PC-3 (cell line): ENCODE measurements at regions not wholly inside any gene's neighbourhood (a gene's known extent, or its start where the extent isn't known, plus 50 kb on each side); places are given as distances from the start of the nearest gene placed in this dataset.

Experiments
- ATAC-seq: fragments of 200-7000 bp; cut with Tn5 transposase; 2 replicates; pipeline ENCODE4 v1.9.1; 2020; ENCODE audit warnings: mild to moderate bottlenecking, moderate library complexity
- BruUV-seq: library from RNA; stranded (reverse); fragments of 400-500 nt; replicated peaks from 2 replicates; lab custom pipeline; 2021; lab: Mats Ljungman, UMichigan
- CTCF ChIA-PET: fragments of 300-600 bp; sonication (Branson Sonifier 250); formaldehyde crosslinking; loops from one replicate; lab custom pipeline; 2022; ENCODE audit warnings: antibody characterized with exemption; lab: Charles Lee
- POLR2A ChIA-PET: fragments of 300-600 bp; sonication (Branson Sonifier 250); formaldehyde crosslinking; loops from one replicate; lab custom pipeline; 2022; ENCODE audit warnings: antibody characterized with exemption; ENCODE audit not compliant: unreplicated experiment; lab: Charles Lee
- DNase-seq: peaks from one replicate; pipeline ENCODE4 v3.0.0-alpha.2; 2015
- H2AFZ ChIP-seq: fragments of 300-600 bp; sonication (generic); 2 replicates; pipeline ENCODE4 v1.6.0; 2016; ENCODE audit warnings: antibody characterized with exemption, low read length
- H3F3A ChIP-seq: fragments of 300-600 bp; sonication (generic); one replicate; pipeline ENCODE4 v1.6.0; 2017; ENCODE audit warnings: antibody characterized with exemption, low read length, control low read depth, mild to moderate bottlenecking; ENCODE audit not compliant: unreplicated experiment
- H3K27ac ChIP-seq: fragments of 300-600 bp; sonication (generic); 2 replicates; pipeline ENCODE4 v1.5.1; 2016; ENCODE audit warnings: mild to moderate bottlenecking, low read length
- H3K27me3 ChIP-seq: fragments of 300-600 bp; sonication (generic); 2 replicates; pipeline ENCODE4 v1.6.1; 2016; ENCODE audit warnings: low read length, mixed read lengths
- H3K36me3 ChIP-seq: fragments of 300-600 bp; sonication (generic); 2 replicates; pipeline ENCODE4 v1.6.1; 2016; ENCODE audit warnings: low read depth, mixed run types, low read length, mixed read lengths
- H3K4me1 ChIP-seq: fragments of 300-600 bp; sonication (generic); 2 replicates; pipeline ENCODE4 v1.5.1; 2016; ENCODE audit warnings: low read length; ENCODE audit not compliant: insufficient read depth
- H3K4me2 ChIP-seq: fragments of 300-600 bp; sonication (generic); 2 replicates; pipeline ENCODE4 v1.6.0; 2016; ENCODE audit warnings: low read length
- H3K4me3 ChIP-seq: fragments of 300-600 bp; sonication (generic); 2 replicates; pipeline ENCODE4 v1.5.1; 2016; ENCODE audit warnings: mild to moderate bottlenecking, low read length, mixed read lengths
- H3K79me2 ChIP-seq: fragments of 300-600 bp; sonication (generic); 2 replicates; pipeline ENCODE4 v1.6.1; 2017; ENCODE audit warnings: low read length, mixed read lengths
- H3K9ac ChIP-seq: fragments of 300-600 bp; sonication (generic); 2 replicates; pipeline ENCODE4 v1.6.0; 2016; ENCODE audit warnings: mild to moderate bottlenecking, low read length
- H3K9me2 ChIP-seq: fragments of 300-600 bp; sonication (generic); replicated peaks from 2 replicates; pipeline ENCODE4 v1.6.1; 2016; ENCODE audit warnings: mixed run types, low read length, mixed read lengths
- H3K9me3 ChIP-seq: fragments of 300-600 bp; sonication (generic); 2 replicates; pipeline ENCODE4 v1.6.1; 2016; ENCODE audit warnings: low read length, mixed read lengths
- H4K20me1 ChIP-seq: fragments of 300-600 bp; sonication (generic); 2 replicates; pipeline ENCODE4 v1.6.1; 2016; ENCODE audit warnings: low read length, mixed read lengths
- CTCF ChIP-seq: fragments of 300-600 bp; sonication (generic); conservative IDR thresholded peaks from 2 replicates; pipeline ENCODE4 v1.5.1; 2017; ENCODE audit warnings: antibody characterized with exemption, low read depth, mild to moderate bottlenecking, low read length
- EZH2 ChIP-seq: fragments of 300-600 bp; sonication (generic); IDR thresholded peaks from one replicate; pipeline ENCODE4 v1.6.1; 2017; ENCODE audit warnings: antibody characterized with exemption, mild to moderate bottlenecking, low read length; ENCODE audit not compliant: unreplicated experiment
- EZH2phosphoT487 ChIP-seq: fragments of 300-600 bp; sonication (generic); IDR thresholded peaks from 2 replicates; pipeline ENCODE4 v1.6.1; 2018; ENCODE audit warnings: mild to moderate bottlenecking, antibody characterized with exemption, low read length, borderline replicate concordance
- intact Hi-C: fragments of 100-400 bp; cut with micrococcal nuclease; formaldehyde crosslinking; loops from 2 replicates; pipeline ENCODE4 v1.9.0; 2023

GRCh38 chr18:67896451-67896850 lies 379.9 kb upstream of the DSEL start:
- no peak overlapping the region for H3K27ac ChIP-seq
- no TSS peak for BruUV-seq
- POLR2A ChIA-PET: no interaction called here
- no peaks in the 10 kb centered on the region for H3K9me2 ChIP-seq
- no peaks in the 10 kb centered on the region for H3K9me3 ChIP-seq
- no peaks in the 10 kb centered on the region for H4K20me1 ChIP-seq
- H3K27me3 ChIP-seq: no peaks in the 10 kb centered on the region
- no peak overlapping the region for H3K4me2 ChIP-seq
- TF ChIP-seq EZH2phosphoT487: no peak
- no peak for TF ChIP-seq EZH2
- TF ChIP-seq CTCF: no peak
- ATAC-seq (no peak), DNase-seq (no peak)
- H3K4me3 ChIP-seq: no peak overlapping the region
- no peaks in the 10 kb centered on the region for H3K4me1 ChIP-seq
- H3K79me2 ChIP-seq: no peaks in the 10 kb centered on the region
- CTCF ChIA-PET: no interaction called here
- no peak overlapping the region; the same call in 1 of the 2 replicates for H2AFZ ChIP-seq
- no peak overlapping the region for H3K9ac ChIP-seq
- no peaks in the 10 kb centered on the region for H3F3A ChIP-seq
- no peaks in the 10 kb centered on the region for H3K36me3 ChIP-seq
- intact Hi-C loops: loop anchor here (10.0 kb wide), 1 partner anchor 78 kb away; no protein-coding TSS in a partner anchor

- no peak overlapping the region for H2AFZ ChIP-seq
- BruUV-seq: no TSS peak
- intact Hi-C loops: loop anchor here (10.0 kb wide), 1 partner anchor 81 kb away; no protein-coding TSS in a partner anchor
- no peak overlapping the region for H3K27ac ChIP-seq
- no peak overlapping the region for H3K9ac ChIP-seq
- no peak overlapping the region for H3K4me3 ChIP-seq
- no peaks in the 10 kb centered on the region for H3K79me2 ChIP-seq
- DNase-seq: no peak
- H3K9me3 ChIP-seq: no peaks in the 10 kb centered on the region
- no peaks in the 10 kb centered on the region for H3K9me2 ChIP-seq
- H3K27me3 ChIP-seq: no peaks in the 10 kb centered on the region
- no peak for ATAC-seq
- H4K20me1 ChIP-seq: no peaks in the 10 kb centered on the region
- POLR2A ChIA-PET: no interaction called here
- no peak for TF ChIP-seq CTCF
- TF ChIP-seq EZH2: no peak
- TF ChIP-seq EZH2phosphoT487: no peak
- no peak overlapping the region for H3K4me2 ChIP-seq
- CTCF ChIA-PET: no interaction called here
- no peaks in the 10 kb centered on the region for H3K4me1 ChIP-seq
- no peaks in the 10 kb centered on the region for H3F3A ChIP-seq
- H3K36me3 ChIP-seq: no peaks in the 10 kb centered on the region
Observed at GRCh38 chr18:67893916-67894315, 377.4 kb upstream of the DSEL start.

- DNase-seq (no peak), ATAC-seq (no peak)
- CTCF ChIA-PET: no interaction called here
- Histone ChIP-seq H3K4me2 (no peak overlapping the region), H3K79me2 (no peaks in the 10 kb centered on the region), H4K20me1 (no peaks in the 10 kb centered on the region), H3K27ac (no peak overlapping the region), H3F3A (no peaks in the 10 kb centered on the region), H3K4me1 (peaks cover 13% of the 10 kb centered on the region), H3K9me2 (no peaks in the 10 kb centered on the region), H3K36me3 (no peaks in the 10 kb centered on the region), H3K27me3 (no peaks in the 10 kb centered on the region), H3K4me3 (no peak overlapping the region), H3K9ac (no peak overlapping the region), H3K9me3 (no peaks in the 10 kb centered on the region), H2AFZ (no peak overlapping the region)
- BruUV-seq: no TSS peak
- intact Hi-C loops: loop anchor here (10.0 kb wide), 1 partner anchor 858 kb away; no protein-coding TSS in a partner anchor
- POLR2A ChIA-PET: no interaction called here
- TF ChIP-seq EZH2phosphoT487 (no peak), CTCF (no peak), EZH2 (no peak)
Observed at GRCh38 chr18:67876871-67877270, 360.4 kb upstream of the DSEL start.
